HFFc6 (cell line): ENCODE measurements at regions not wholly inside any gene's neighbourhood (a gene's known extent, or its start where the extent isn't known, plus 50 kb on each side); places are given as distances from the start of the nearest gene placed in this dataset.
"Not testable (repeated sequence)": the region's sequence is repeated elsewhere in the genome, so short reads cannot be mapped to it uniquely, and the experiment has no call there.

Experiments
- DNase-seq: peaks from one replicate; pipeline ENCODE4 v3.0.0-alpha.2; 2018
- H3K27ac Mint-ChIP-seq: 2 replicates; pipeline ENCODE4 v1.8.0; 2020; ENCODE audit warnings: mild to moderate bottlenecking, mixed read lengths
- H3K27me3 Mint-ChIP-seq: 2 replicates; pipeline ENCODE4 v1.8.0; 2021; ENCODE audit warnings: mild to moderate bottlenecking, moderate library complexity, mixed read lengths; ENCODE audit not compliant: insufficient read depth
- H3K36me3 Mint-ChIP-seq: 2 replicates; pipeline ENCODE4 v1.8.0; 2021; ENCODE audit warnings: low read depth, mixed read lengths
- H3K4me1 Mint-ChIP-seq: 2 replicates; pipeline ENCODE4 v1.8.0; 2020; ENCODE audit warnings: low read depth, mixed read lengths
- H3K4me3 Mint-ChIP-seq: 2 replicates; pipeline ENCODE4 v1.8.0; 2020; ENCODE audit warnings: mild to moderate bottlenecking, moderate library complexity, mixed read lengths
- H3K9me3 Mint-ChIP-seq: 2 replicates; pipeline ENCODE4 v1.8.0; 2020; ENCODE audit warnings: mild to moderate bottlenecking, mixed read lengths
- CTCF ChIP-seq: fragments of 200-600 bp; sonication (generic); IDR thresholded peaks from 2 replicates; pipeline ENCODE4 v1.5.0; 2021; ENCODE audit warnings: antibody characterized with exemption, mild to moderate bottlenecking

DNA sequence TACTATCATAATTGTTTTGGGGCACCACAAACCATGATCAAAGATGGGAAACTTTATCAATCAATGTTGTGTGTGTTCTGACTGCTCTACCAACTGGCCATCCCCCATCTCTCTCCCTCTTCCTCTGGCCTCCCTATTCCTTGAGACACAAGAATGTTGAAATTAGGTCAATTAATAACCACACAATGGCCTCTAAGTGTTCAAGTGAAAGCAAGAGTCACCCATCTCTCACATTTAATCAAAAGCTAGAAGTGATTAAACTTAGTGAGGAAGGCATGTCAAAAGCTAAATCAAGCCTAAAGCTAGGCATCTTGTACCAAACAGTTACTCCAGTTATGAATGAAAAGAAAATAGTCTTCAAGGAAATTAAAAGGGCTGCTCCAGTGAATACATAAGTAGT, 390.3 kb upstream of the NFIA start:
- no peaks in the 10 kb centered on the region for H3K4me1 Mint-ChIP-seq
- H3K36me3 Mint-ChIP-seq, result peaks cover 5% of the 10 kb centered on the region
- DNase-seq, result no peak
- no peak overlapping the region for H3K27ac Mint-ChIP-seq
- no peaks in the 10 kb centered on the region for H3K27me3 Mint-ChIP-seq
- H3K4me3 Mint-ChIP-seq, result no peak overlapping the region
- TF ChIP-seq CTCF, result no peak
- peaks cover 61% of the 10 kb centered on the region for H3K9me3 Mint-ChIP-seq

DNA sequence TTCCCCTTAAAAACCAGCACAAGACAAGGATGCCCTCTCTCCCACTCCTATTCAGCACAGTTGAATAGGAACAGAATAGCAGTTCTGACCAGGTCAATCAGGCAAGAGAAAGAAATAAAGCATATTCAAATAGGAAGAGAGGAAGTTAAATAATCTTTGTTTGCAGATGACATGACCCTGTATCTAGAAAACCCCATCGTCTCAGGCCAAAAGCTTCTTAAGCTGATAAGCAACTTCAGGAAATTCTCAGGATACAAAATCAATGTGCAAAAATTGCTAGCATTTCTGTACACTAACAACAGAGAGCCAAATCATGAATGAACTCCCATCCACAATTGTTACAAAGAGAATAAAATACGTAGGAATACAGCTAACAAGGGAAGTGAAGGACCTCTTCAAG, 394.1 kb upstream of the NFIA start:
- not testable (repeated sequence) for H3K27me3 Mint-ChIP-seq, H3K36me3 Mint-ChIP-seq, H3K27ac Mint-ChIP-seq, DNase-seq, H3K4me3 Mint-ChIP-seq, H3K4me1 Mint-ChIP-seq
- H3K9me3 Mint-ChIP-seq, result peaks cover 44% of the 10 kb centered on the region

- DNase-seq, result no peak
- Mint-ChIP-seq H3K27me3 (0 out of 2 replicates have a peak, but pooled peaks cover 1% of the 10 kb centered on the region), H3K27ac (no peak overlapping the region), H3K4me1 (no peaks in the 10 kb centered on the region), H3K4me3 (no peak overlapping the region), H3K9me3 (peaks cover 60% of the 10 kb centered on the region), H3K36me3 (0 out of 2 replicates have a peak, but pooled peaks cover 5% of the 10 kb centered on the region)
- TF ChIP-seq CTCF, result no peak
Observed at GRCh38 chr1:60681095-60681860, 401.1 kb upstream of the NFIA start.

DNA sequence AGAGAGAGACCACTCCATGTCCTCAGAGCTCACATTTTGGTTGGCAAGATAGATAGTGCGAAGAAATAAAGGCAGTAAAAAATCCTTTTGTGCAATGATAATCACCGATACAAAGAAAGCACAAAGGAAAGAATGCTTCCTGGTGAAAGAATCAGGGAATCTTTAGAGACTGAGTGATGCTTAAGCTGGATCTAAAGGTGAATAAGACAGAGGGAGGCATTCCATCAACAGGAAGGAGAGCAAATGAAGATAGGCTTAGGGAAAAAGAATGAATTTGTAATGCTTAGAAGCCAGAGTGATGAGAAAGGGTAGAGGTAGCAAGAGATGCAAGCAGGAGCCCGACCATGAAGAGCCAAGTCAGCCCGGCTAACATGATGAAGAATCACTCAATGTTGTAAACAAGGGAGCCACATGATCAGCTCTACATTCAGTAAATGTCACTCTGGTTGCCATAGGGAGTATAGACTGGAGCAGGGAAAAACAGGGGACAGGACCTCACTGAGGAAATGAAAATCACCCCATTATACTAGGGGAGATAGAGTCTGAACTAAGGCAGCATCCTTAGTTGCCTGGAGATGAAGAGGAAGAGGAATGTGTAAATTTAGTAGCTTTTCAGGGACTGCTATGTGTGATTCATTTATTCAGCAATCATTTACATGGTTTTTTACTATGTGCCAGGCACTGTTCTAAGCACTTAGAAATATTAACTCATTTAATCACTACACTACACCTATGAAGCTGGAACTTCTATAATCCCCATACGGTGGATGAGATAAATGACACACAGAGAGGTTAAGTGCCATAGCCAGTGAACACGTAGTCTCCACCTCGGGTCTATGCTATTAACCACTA, 402.6 kb upstream of the NFIA start:
- Mint-ChIP-seq H3K36me3 (0 out of 2 replicates have a peak, but pooled peaks cover under 1% of the 10 kb centered on the region), H3K27ac (no peak overlapping the region), H3K4me1 (no peaks in the 10 kb centered on the region), H3K27me3 (peaks cover 1% of the 10 kb centered on the region; the same call in 1 of the 2 replicates), H3K9me3 (peaks cover 54% of the 10 kb centered on the region), H3K4me3 (no peak overlapping the region)
- DNase-seq, result no peak
- TF ChIP-seq CTCF, result no peak

GRCh38 chr1:60678802-60679201, 403.6 kb upstream of the NFIA start:
- Mint-ChIP-seq H3K4me1 (no peaks in the 10 kb centered on the region), H3K36me3 (no peaks in the 10 kb centered on the region), H3K9me3 (peaks cover 55% of the 10 kb centered on the region), H3K27me3 (peaks cover 1% of the 10 kb centered on the region; the same call in 1 of the 2 replicates), H3K4me3 (no peak overlapping the region), H3K27ac (no peak overlapping the region)
- TF ChIP-seq CTCF, result no peak
- DNase-seq, result no peak

DNA sequence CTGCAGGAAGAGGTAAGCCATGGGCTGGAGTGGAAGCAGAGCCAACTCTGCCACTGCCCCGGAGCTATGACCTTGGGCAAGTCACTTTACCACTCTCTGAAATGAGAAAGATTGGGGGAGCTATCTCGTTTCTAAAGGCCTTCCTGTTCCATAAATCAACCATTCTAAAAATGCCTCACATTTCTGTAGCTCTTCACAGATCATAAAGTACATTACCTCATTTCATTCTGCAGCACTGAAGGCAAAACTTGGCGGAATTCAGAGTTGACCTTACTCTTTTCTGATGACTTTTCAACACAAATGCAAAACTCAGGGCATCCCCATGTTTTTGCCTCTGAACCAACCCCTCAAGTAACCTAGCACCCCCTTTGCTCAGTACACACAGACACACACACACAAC, 404.0 kb upstream of the NFIA start:
- DNase-seq, result no peak
- no peak for TF ChIP-seq CTCF
- no peaks in the 10 kb centered on the region for H3K4me1 Mint-ChIP-seq
- peaks cover 1% of the 10 kb centered on the region; the same call in 1 of the 2 replicates for H3K27me3 Mint-ChIP-seq
- no peak overlapping the region for H3K4me3 Mint-ChIP-seq
- peaks cover 59% of the 10 kb centered on the region for H3K9me3 Mint-ChIP-seq
- no peaks in the 10 kb centered on the region for H3K36me3 Mint-ChIP-seq
- H3K27ac Mint-ChIP-seq, result no peak overlapping the region
